SIG-M5 treated with dmso at 0.1 percent for 504 hours (cell line): ENCODE measurements at regions not wholly inside any gene's neighbourhood (a gene's known extent, or its start where the extent isn't known, plus 50 kb on each side); places are given as distances from the start of the nearest gene placed in this dataset.
"Not testable (repeated sequence)": the region's sequence is repeated elsewhere in the genome, so short reads cannot be mapped to it uniquely, and the experiment has no call there.

Experiments used
- DNase-seq: peaks from one replicate; lab custom pipeline; 2025; ENCODE audit not compliant: unreplicated experiment; lab: John Stamatoyannopoulos, UW

DNA sequence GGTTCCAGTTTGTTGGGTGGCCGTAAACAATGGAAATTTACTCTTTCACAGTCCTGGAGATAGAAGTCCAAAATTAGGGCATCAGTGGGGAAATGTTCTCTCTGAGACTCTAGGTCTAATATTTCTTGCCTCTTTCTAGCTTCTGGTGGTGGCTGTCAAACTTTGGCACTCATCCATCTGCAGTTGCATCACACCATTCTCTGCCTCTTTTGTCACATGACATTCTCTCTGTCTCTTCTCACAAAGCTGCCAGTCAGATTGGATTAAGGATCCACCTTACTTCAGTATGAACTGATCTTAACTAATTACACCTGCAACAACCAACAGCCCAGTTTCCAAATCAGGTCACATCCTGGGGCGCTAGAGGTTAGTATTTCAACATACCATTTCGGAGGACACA lies 222.9 kb upstream of the FTMT start:
- DNase-seq = no peak

DNA sequence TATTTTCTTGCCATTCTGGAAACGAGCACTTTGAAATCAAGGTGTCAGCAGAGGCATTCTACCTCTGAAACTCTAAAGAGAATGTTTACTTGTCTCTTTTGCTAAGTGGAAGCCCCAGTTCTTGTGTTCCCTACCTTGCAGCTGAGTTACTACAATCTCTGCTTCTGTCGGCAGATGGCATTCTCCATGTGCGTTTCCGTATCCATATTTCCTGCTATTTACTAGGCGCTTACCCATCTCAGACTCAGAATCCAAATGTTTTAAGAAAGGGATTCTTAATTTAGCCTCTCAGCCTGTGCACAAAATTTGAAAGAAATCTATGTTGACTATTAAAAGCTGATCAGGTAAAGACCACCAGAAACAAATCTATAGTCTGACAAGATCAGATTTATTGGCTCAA lies 221.3 kb upstream of the FTMT start:
- no peak for DNase-seq

DNA sequence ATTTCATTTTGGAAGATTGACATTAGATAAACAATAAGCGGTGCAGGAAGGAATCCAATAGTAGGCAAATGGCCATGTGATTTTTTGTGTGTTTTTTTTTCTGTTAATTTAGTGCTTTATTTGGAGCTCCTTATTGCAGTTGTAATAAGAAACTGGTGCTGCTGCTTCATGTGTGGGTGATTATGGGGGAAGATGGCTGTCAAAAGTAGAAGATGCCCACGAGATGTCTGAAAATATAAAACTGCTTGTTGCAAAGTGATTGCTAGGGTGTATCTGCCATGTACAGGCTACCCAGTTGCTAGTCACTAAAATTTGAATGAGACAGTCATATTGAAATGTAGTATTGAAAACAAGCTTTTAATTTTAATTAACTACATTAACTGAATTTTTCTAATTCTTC lies 216.7 kb upstream of the FTMT start:
- no peak for DNase-seq

DNA sequence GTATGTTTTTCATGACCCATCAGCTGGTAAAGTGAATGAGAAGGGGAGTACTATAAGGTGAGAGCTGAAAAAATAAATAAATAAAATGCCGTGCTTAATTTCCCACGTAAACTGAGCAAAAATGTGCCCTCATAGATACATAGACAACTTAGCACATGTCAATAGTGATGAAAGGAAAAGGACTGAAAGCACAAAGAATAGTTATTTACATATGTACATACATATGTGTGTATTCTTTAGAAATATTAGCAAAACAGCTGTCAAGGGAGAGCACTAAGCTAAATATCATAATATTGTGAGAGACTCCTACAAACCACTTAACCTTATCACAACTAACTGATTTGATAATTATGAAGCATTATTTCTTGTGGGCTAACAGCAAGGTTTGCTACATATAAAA lies 213.6 kb upstream of the FTMT start:
- DNase-seq = no peak

DNA sequence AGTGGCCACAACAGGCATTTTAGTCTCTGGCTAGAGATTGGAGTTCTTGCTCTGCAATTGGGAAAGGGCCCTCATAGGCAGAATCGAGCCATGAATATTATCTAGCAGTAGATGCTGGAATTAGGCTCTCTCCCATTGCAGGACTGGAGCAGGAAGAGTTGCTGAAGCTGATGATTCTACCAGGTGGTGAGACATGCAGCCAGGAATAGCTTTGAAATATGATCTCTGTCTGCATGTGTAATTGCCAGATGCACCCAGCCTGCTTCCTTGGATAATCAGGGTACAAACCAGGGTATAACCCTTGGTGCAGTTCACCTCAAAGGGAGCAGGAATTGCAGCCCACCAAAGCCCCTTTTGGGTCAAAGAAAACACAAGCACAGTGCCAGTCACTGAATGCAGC lies 211.4 kb upstream of the FTMT start:
- DNase-seq = no peak

DNA sequence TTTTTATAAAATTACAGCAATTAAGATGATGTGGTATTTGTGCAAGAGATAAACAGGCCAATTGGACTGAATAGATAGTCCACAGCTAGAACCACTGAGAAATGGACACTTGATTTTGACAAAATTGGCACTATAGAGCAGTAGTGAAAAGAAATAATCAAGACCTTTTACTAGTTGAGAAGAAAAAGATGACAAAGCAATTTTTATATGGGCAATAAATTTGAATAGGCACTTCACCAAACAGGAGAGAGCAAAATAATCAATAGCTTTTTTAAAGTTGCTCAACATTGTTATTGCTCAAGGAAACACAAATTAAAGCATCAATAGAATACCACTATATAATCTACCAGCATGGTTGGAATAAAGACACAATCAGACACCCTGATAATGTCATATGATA lies 193.5 kb upstream of the FTMT start:
- no peak for DNase-seq

DNA sequence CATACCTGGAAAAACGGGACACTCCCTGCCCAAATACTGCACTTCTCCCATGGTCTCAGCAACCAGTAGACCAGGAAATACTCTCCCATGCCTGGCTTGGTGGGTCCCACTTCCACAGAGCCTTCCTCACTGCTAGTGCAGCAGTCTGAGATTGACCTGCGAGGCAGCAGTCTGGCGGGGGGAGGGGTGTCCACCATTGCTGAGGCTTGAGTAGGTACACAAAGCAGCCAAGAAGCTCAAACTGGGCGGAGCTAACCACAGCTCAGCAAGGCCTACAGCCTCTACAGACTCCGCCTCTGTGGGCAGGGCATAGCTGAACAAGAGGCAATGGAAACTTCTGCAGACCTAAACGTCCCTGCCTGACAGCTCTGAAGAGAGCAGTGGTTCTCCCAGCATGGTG lies 191.5 kb upstream of the FTMT start:
- no peak for DNase-seq

DNA sequence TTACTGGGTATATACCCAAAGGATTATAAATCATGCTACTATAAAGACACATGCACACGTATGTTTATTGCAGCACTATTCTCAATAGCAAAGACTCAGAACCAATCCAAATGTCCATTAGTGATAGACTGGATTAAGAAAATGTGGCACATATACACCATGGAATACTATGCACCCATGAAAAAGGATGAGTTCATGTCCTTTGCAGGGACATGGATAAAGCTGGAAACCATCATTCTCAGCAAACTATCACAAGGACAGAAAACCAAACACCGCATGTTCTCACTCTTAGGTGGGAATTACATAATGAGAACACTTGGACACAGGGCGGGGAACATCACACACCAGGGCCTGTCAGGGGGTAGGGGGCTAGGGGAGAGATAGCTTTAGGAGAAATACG lies 186.1 kb upstream of the FTMT start:
- not testable (repeated sequence) for DNase-seq

DNA sequence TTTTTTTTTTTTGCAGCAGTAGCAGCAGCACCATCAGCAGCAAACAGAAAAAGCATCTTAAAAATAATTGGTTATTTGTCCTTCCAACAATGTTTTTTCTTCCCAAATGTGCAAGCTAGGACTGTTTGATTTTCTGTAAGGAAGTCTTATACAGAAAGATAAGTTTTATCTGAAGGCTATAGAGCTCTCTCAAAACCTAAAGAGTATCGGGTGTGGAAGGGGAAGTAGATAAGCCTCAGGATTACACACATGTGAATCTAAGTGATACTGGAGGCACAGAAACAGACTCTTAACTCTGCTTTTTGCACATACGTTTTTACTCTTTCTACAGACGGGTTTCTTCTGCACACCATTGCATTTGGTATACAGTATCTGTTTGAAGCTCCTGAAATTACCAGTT lies 184.4 kb upstream of the FTMT start:
- DNase-seq = no peak

DNA sequence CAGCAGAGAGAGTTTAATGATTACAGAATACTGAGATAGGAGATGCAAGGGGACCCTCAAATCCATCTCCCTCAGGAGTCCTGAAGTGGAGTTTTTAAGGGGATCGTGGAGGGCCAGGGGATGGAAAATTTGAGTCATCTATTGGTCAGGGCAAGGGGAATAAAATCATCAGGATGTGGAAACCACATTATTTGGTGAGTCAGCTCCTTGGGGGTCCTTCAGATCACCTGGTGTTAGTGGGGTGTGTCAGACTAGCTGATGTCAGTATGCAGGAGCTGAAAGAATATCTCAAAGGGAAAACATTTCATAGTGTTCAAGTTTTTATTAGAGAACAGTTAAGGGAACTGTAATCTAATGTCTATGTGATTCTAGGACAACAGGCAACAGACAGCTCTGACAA lies 183.0 kb upstream of the FTMT start:
- no peak for DNase-seq

DNA sequence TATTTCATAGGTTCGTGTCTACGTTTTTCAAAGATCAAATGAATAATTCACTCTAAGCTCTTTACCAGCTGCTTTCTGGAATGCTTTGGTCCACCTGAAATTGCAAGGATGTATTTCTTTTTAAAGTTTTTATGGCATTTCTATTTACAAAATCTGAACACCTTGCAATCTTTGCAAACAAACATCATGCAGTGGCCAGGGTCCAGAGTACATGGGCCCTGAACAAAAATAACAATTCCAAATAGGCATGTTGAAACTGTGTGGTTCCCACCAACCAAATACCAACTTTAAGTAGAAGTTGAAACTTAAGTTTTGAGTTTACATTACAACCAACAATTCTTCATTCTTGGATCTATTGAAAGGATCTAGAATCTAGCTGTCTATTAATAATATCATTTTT lies 180.1 kb upstream of the FTMT start:
- DNase-seq = no peak

DNA sequence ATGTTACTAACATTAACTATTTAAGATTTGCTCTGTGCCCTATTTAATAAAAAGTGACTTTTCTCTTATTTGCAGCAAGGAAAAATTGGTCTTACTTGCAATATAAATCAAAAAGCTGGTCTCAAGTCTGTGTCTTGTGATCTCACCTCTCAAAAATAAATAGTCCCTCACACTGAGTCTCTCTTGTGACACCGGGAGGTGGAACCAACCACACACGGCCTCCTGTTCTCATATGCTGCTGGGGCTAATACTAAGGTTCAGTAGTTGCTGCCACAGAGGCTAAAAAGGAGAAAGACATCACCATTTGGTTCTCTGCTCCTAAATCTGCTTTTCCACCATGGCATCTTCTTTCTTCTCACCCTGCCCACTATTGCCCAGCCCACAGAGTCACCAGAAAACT lies 175.8 kb upstream of the FTMT start:
- DNase-seq = no peak

DNA sequence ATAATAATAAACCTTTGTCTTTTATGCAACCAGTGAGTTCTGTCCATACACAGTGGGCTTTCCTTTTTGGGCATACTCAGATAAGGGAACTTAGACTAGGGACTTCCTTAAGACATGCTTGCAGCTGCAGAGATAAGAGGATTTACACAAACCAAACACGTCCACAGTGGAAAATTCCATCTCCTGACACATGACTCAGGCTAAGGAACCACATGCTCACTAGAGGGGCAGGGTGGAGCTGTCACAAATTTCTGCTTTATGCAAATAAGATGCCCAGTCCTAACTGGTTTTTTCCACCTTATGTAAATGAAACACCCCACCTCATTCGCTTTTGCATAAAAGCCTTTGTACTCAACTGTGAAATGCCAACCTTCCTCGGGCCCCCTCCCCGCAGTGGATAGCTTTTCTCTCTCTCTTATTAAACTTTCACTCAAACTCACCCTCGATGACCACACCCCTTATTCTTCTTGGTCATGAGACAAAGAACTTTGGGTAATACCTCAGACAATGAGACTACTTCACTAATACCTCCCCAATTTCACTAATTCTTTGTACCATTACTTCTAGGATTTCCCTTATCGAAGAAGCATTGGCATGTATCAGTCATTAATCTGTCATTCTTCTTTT lies 170.3 kb upstream of the FTMT start:
- DNase-seq = no peak

DNA sequence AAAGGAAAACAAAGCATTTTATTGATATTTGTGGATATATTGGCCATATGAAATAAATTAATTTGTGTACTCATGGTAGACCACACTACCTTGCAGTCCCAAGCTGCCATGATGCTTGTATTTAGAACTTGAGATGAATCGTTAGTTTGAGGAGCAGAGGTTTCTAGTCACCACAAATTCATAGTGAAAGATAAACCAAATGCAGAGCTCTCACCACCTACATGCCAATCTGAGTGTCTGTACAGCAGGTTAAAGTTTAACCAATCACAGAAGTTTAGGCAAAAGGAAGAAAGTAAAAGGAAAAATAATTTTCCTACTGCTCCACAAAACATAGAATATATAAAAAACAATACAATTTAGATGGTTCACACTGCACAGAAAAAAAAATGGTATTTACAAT lies 163.6 kb upstream of the FTMT start:
- DNase-seq = no peak

DNA sequence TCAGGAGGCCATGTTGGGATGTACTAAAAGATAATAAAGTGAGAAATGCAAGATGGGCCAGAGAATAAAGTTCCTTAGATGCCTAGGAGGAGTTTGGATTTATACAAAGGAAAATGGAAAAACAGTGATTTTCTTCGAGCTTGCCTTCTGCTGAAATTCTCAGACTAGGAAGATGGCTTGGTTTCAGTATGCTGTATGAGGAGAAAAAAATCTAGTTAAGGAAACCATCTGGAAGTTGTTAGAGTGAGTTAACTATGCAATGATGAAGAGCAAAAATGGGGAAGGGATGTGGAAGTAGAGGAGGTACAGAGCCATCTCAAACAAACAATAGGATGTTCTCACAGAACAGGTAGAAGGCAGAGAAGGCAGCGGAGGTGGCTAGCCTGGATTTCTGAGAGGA lies 162.9 kb upstream of the FTMT start:
- DNase-seq = no peak

DNA sequence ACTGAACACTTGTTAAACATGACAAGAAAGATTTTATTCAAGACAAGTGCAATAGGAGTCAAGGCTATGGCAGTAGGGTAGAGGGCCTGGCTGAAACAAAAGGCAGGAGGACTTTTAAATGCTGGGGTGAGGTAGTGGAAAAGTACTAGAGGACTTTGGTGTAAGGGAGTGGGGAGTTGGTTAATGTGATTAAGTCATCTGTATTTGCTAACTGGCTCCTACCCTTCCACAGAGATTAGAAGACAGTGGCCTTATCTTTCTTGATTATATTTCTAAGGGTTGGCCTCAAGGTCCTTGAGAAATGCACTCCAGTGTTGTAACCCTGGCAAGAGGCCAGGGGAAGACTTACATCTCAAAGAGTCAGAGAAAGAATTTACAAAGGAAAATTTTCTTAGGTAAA lies 160.2 kb upstream of the FTMT start:
- no peak for DNase-seq

DNA sequence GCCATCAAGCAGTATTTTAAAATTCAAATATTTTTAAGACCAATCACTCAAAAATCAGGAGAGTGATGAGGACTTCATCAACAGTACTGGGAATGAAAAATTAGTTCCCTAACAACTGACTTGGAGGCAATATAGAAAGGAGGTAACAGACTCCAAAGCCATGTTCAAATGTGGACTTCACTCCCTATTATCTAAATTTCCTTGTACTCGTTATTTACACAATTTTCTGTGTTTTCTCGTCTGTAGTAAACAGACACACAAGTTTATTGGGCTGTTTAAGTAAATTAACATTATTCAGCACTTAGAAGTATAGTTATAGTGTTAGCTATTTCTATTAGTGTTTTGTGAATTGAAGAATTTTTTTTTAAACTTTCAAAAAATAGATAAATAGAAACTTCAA lies 159.5 kb upstream of the FTMT start:
- no peak for DNase-seq

DNA sequence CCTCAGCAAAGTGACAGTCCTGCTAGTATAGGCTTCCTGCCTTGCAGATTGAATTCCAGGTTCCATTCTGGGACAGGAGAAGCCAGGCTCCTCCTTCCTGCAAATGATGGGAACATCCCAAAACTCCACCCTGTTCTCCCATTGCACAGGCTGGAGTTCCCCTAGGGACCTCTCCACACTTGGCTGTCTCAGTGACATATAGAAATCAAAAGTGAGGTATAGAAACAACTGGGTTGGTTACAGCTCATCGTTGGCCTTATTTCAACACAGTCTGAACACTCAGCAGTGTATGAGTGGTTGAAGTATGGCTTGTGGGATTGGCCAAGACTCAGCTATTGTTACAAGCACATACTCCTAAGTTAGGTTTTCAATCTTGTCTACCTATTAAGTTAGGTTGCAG lies 157.8 kb upstream of the FTMT start:
- no peak for DNase-seq

DNA sequence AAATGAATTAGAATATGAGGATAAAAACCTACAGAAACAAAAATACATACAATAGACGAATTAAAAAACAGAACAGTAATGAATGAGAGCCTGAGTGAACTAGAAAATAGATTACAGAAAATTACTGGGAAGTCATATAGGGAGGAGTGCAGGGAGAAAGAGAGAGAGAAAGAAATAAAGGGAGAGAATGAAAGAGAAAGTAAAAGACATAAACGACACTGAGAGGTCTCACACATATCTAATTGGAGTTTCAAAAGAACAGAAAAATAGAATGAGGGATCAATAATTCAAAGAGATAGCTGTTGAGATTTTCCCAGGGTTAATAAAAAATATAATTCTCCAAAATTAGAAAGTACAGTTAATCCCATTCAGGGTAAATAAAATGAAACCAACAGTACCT lies 156.4 kb upstream of the FTMT start:
- DNase-seq = no peak

DNA sequence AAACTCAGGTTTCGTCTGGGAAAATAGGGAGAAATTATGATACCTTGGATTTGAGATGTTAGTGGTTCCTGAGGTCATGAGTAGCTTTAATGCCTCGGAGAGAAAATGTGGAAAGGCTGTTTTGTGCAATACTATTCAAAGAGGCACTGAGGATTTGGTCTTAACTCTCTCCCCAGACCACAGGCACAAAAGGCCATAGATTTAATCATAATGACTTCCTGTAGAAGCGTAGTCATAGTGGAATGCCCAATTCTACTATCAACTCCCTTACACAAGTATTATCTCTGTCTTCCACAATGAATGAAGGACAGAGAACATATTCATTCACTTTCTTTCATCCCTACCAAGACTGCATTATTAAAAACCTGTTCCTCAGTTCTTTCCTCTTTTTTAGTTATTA lies 153.0 kb upstream of the FTMT start:
- DNase-seq = no peak

DNA sequence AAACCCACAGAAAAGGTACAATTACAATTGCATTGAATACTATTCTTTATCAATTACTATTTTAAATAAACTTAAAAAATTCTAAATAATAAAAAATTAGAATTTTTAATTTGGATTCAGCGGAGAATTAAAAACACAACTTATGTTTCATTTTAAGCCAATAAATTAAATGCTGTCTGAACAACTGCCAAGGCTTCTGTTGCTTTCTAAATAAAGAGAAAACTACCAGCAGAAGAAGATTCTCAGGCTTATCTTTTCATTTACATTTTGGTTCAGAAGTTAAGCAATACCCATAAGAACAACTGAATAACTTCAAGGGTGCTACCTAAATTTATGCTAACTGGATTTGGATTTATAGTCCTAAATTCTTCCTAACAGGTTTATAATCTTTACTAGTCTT lies 150.0 kb upstream of the FTMT start:
- DNase-seq = no peak

DNA sequence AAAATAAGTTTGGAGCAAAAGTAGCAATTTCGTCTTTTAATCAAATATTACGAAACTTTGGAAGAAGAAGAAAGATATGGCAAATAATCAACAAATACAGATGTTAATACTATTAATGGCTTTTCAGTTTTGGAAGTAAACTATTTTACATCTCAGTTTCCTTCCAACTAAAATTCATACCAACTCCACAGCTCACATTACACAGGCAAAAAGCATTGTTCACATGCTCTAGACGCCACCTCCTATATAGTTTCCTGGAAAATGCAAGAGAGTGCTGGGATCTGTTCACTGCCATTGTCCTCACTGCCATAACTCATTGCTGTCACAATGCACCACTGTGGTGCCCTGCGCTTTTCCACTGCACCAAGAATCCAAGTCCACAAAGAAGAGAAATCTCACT lies 149.0 kb upstream of the FTMT start:
- no peak for DNase-seq

DNA sequence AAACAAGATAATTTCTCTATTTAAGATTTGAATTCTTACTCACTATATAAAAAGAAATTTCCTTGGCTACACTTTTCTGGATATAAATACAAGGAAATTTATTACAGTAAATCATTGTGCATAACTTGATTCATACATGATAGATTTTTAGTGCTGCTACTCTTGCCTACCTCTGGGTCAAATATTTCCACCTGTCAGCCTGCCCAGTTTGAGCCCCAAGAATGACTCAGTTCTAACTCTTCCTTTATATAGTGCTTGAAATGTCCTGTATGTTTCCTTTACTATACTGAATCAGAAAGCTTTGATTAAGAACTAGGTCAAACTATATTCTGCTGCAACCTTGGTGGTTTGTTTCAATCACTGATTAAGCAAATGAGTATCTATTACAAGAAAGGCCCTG lies 147.4 kb upstream of the FTMT start:
- DNase-seq = no peak

DNA sequence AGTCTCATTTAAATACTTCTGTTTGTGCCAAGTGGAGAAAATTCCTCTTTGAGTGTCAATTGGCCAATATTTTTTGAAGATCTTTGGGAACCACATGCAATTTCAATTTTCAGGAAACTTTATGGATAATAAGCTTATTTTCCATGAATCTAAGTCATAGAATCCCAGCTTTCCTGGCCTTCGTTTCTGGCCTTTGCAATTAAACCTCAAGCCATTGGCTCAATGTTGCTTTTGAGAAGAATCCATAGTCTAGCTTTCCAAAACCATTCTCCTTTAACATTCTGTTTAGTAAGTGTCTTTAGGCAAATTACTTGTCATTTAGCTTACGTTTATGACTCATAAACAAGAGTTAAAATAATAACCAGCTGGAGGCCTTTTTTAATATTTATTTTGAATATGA lies 145.0 kb upstream of the FTMT start:
- no peak for DNase-seq
